Inflammatory macrophage (primary cell): ENCODE measurements at regions not wholly inside any gene's neighbourhood (a gene's known extent, or its start where the extent isn't known, plus 50 kb on each side); places are given as distances from the start of the nearest gene placed in this dataset.

Experiments used
- DNase-seq, 2 donors: peaks; one replicate each; pipeline ENCODE4 v3.0.0-alpha.2; 2020 to 2022

DNA sequence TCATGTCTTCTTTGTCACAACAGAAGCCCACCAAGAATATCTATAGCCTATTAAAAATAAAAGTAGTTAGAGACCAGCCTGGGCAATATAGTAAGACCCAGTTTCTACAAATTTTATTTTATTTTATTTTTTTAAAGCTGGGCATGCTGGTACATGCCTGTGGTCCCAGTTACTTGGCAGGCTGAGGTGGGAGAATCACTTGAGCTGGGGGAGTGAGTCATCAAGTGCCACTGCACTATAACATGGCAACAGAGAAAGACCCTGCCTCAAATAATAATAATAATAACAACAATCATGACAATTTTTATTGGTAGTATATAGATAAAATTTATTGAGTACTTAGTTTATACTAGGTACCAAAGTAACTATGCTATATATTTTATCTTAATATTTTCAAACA, 93.0 kb upstream of the NPFFR2 start:
- no peak for DNase-seq

DNA sequence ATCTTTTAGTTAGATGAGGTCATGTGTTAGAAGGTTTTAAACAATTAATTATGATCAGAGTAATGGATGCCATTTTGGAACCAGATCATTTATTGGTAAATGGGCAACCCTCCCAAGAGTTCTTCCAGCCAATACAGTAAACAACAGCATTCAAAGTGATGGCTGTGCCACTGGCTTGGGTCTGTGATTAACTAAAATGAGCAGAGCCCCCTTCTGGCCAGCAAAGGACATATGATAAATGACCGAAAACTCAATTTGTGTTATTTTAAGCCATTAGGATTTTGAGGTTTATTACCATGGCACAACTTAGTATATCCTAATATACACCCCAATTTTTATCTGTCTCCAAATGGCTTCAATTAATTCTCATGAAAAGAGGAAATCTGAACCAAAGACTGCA, 90.8 kb upstream of the NPFFR2 start:
- DNase-seq = peak in 1 of 2 donors; percentile 1

DNA sequence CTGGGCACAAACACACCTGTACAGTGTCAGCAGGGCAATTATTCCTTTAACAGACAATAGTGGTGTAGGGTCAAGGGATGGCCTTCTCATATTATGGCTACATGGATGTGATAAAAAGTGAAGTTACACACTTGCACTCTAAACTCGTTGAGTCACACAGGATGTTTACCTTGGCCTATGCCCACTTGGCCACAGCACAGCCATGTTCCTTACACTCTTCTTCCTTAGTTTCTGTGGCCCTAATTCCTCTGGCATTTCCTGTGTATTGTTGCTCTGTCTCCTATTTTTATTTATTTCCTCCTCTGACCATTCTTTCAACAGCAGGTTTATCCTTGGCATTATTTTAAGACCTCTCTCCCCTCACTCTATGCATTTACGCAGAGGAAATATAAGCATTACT, 86.8 kb upstream of the NPFFR2 start:
- no peak for DNase-seq

GRCh38 chr4:71945791-71946190, 86.0 kb upstream of the NPFFR2 start:
- DNase-seq = no peak

- DNase-seq = no peak
Measured at GRCh38 chr4:71958978-71959377, 72.8 kb upstream of the NPFFR2 start.

GRCh38 chr4:71962622-71963264, 69.1 kb upstream of the NPFFR2 start:
- no peak for DNase-seq

- DNase-seq = no peak
Measured at GRCh38 chr4:71974681-71975080, 57.1 kb upstream of the NPFFR2 start.

DNA sequence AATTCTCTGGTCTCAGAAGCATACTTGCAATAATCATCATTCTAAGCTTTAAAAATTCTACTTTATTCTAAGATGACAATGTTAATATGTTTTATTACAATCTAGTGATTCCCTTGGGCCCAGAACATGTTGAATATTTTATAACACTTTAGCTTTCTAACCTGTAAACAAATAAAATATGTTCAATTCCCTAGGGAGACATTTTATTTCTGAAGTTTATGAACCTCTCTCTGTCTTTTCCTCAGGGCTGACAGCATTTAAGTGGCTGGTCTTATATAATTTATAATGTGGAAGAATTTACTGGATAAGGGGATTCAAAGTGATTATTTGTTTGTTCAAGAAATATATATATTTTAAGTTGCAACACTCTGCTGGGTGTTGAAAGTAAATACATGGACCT, 55.3 kb upstream of the NPFFR2 start:
- no peak for DNase-seq

GRCh38 chr4:71978210-71978835, 53.5 kb upstream of the NPFFR2 start:
- peak; percentile 43 to 75 for DNase-seq

GRCh38 chr4:71980976-71981375, 50.8 kb upstream of the NPFFR2 start:
- DNase-seq = no peak
